ENCODE measurements at regions not wholly inside any gene's neighbourhood (a gene's known extent, or its start where the extent isn't known, plus 50 kb on each side); places are given as distances from the start of the nearest gene placed in this dataset.

DNA sequence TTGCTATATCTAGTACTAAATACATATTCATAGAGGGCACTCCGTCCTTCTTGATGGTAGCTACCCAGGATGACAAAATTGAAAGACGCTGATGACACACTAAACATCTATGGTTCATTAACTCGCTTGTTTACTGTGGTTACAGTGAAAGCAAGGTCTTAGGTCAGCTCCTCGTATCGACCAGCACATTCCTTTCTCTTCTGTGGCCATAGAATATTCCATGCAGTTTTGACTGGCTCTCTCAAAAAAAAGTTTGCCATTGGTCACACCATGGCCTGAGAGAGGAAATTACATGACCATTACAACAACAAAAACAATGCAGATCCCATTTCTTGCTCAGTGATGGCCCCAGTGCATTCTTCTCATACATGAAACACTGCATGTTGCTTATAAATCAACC, 411.4 kb upstream of the SOX5 start:
- Histone ChIP-seq H2AFZ (ENCODE audit: low read depth, low read length) (no peak overlapping the region), H4K20me1 (replicated peaks; ENCODE audit: control insufficient read depth, extremely low read depth, insufficient read depth, low read length) (no peaks in the 10 kb centered on the region), H3K9me1 (replicated peaks; ENCODE audit: control insufficient read depth, extremely low read depth, insufficient read depth, low read length) (no peaks in the 10 kb centered on the region), H3K4me1 (ENCODE audit: control insufficient read depth, extremely low read depth, insufficient read depth, low read length) (no peaks in the 10 kb centered on the region), H3K79me2 (ENCODE audit: control insufficient read depth, insufficient read depth, low read length) (no peaks in the 10 kb centered on the region), H3K27me3 (ENCODE audit: control insufficient read depth in 2 of 2, insufficient read depth in 2 of 2, low read length in 2 of 2) (peaks cover 0 to 1% of the 10 kb centered on the region in 2 experiments), H3K27ac (ENCODE audit: insufficient read depth, low read depth, low read length) (no peak overlapping the region), H3K4me2 (ENCODE audit: insufficient read depth, low read length) (no peak overlapping the region), H3K36me3 (ENCODE audit: control insufficient read depth in 2 of 2, extremely low read depth in 1 of 2, insufficient read depth in 2 of 2, low read length in 2 of 2) (no peaks in the 10 kb centered on the region), H3K4me3 (replicated peaks in 1 of 3; ENCODE audit: insufficient read depth in 1 of 3, low read depth in 1 of 3, low read length in 3 of 3) (no peak overlapping the region), H3K9ac (replicated peaks; ENCODE audit: extremely low read depth, insufficient read depth, low read length) (no peak overlapping the region), H3K9me3 (replicated peaks; ENCODE audit: control insufficient read depth, insufficient read depth, low read length) (no peaks in the 10 kb centered on the region)
- dilution Hi-C loops (cut with MboI; ENCODE audit: extremely low pct_ligation_motif_present, low sequenced_read_pairs) (no loop called here), intact Hi-C loops (cut with micrococcal nuclease) (loop anchor here (5.0 kb wide), 1 partner anchor 201 kb away; no protein-coding TSS in a partner anchor)
- DNase-seq (ENCODE audit: low read depth, low spot score) (no peak), FAIRE-seq (no peak)
- POLR2A ChIA-PET, result no interaction called here
- CTCF ChIA-PET, result interaction anchor here (1.1 kb wide), 1 partner anchor 418 kb away, joined by 3 read pairs; no protein-coding TSS in a partner anchor
- TF ChIP-seq EZH2 (IDR thresholded peaks at IDR 0.05; ENCODE audit: borderline replicate concordance, low read depth, low read length, severe bottlenecking) (no peak), JUN (IDR thresholded peaks at IDR 0.05; ENCODE audit: borderline replicate concordance, insufficient read depth, insufficient read length, low read depth) (no peak), POLR2AphosphoS5 (IDR thresholded peaks at IDR 0.05; ENCODE audit: insufficient read depth, low read depth, low read length) (no peak), GATA2 (IDR thresholded peaks at IDR 0.05; ENCODE audit: insufficient read depth, insufficient read length, low read depth, low read length) (no peak), POLR2A (IDR thresholded peaks at IDR 0.05; ENCODE audit: low read depth, low read length) (no peak), MYC (IDR thresholded peaks at IDR 0.05; ENCODE audit: low read depth, low read length) (no peak), FOS (IDR thresholded peaks at IDR 0.05; ENCODE audit: borderline replicate concordance, insufficient read depth, low read length) (no peak)
- TF ChIP-seq, protein P1, sequence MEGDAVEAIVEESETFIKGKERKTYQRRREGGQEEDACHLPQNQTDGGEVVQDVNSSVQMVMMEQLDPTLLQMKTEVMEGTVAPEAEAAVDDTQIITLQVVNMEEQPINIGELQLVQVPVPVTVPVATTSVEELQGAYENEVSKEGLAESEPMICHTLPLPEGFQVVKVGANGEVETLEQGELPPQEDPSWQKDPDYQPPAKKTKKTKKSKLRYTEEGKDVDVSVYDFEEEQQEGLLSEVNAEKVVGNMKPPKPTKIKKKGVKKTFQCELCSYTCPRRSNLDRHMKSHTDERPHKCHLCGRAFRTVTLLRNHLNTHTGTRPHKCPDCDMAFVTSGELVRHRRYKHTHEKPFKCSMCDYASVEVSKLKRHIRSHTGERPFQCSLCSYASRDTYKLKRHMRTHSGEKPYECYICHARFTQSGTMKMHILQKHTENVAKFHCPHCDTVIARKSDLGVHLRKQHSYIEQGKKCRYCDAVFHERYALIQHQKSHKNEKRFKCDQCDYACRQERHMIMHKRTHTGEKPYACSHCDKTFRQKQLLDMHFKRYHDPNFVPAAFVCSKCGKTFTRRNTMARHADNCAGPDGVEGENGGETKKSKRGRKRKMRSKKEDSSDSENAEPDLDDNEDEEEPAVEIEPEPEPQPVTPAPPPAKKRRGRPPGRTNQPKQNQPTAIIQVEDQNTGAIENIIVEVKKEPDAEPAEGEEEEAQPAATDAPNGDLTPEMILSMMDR (IDR thresholded peaks at IDR 0.05; ENCODE audit: extremely low read depth in 1 of 2, insufficient read depth in 1 of 2, low read depth in 1 of 2, low read length in 2 of 2), result no peak
- TF ChIP-seq, protein P2, sequence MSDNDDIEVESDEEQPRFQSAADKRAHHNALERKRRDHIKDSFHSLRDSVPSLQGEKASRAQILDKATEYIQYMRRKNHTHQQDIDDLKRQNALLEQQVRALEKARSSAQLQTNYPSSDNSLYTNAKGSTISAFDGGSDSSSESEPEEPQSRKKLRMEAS (IDR thresholded peaks at IDR 0.05; ENCODE audit: insufficient read depth, insufficient read length), result no peak
- BruUV-seq (replicated peaks), result no TSS peak
